Fibroblast of skin of right quadriceps (primary cell): ENCODE measurements at regions not wholly inside any gene's neighbourhood (a gene's known extent, or its start where the extent isn't known, plus 50 kb on each side); places are given as distances from the start of the nearest gene placed in this dataset.
A peak's percentile ranks its signal among the peaks of the same experiment; 100 is the strongest.
"Not testable (repeated sequence)": the region's sequence is repeated elsewhere in the genome, so short reads cannot be mapped to it uniquely, and the experiment has no call there.

ENCODE experiments used
- DNase-seq: peaks from one replicate; pipeline ENCODE4 v3.0.0-alpha.2; 2013

DNA sequence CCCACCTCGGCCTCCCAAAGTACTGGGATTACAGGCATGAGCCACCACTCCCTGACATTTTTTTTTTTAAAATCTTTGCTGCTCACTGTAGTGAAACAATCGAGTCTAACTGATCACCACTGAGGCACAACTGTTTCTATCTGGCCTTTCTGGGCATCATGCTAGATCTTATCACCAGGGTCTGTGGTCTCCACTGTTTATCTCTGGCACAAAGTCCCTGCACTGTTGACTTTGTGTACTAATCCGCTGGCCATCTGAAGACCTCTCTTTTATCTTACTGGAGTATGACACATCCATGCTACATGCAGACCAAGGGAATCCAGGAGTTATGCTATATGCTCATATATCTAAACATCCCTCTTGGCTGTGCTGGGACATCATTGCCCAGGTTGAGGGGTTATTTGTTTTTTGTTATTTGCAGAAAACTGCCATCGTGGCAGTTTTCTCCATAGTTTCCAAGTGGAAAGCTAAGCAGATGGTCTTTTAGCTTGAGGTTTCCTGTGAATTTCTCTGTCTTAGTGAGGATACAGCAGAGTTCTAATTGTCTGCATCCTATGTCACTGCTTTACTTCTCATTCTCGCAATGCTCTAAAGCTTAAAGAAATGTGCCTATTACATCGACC, 456.9 kb downstream of the CCER1 start:
- DNase-seq, result no peak

DNA sequence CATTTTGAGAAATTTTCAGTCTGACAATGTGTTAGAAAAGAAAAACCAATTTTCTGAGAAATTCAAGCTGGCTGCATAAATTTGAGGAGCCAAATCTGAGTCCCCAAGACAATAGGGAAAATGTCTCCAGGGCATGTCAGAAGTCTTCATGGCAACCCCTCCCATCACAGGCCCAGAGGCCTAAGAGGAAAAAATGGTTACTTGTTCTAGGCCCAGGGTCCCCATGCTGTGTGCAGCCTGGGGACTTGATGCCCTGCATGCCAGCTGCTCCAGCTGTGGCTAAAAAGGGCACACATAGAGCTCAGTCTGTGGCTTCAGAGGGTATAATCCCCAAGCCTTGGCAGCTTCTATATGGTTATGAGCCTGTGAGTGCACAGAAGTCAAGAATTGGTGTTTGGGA, 464.6 kb downstream of the CCER1 start:
- DNase-seq, result no peak

DNA sequence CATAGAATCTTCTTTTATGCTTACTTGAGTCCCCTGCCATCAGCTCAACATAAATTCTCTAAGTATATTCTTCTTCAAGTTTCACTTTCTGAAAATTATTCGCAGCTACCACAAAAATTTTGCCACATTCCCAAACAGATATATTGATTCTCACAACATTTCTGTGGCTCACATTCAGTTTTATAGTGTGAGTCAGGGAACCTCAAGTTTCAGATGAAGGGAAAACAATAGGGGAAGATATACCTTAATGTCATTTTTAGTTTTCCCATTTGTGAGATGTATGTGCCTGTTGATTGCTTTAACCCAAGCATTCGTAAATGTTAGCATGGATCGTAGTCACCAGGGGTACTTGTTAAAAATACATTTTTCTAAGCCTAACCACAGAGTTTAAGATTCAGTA, 465.8 kb downstream of the CCER1 start:
- peak; percentile 26 for DNase-seq

DNA sequence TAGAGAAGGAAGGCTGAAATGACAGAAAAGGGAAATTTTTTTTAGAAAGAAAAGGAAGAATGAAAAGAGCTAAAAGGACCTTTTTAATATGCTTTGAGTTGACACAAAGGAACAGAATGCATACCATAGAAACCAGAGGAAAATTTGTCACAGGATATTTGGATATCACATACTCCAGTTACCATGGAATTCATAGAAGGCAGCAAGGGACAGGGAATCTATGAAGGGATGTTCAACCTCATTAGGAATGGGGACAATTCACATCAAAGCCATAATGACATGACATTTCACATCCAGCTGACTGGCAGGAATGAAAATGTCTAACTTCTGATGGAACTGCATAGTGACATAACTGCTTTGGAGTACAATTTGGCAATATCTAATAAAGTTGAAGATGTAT, 469.4 kb downstream of the CCER1 start:
- DNase-seq, result no peak

DNA sequence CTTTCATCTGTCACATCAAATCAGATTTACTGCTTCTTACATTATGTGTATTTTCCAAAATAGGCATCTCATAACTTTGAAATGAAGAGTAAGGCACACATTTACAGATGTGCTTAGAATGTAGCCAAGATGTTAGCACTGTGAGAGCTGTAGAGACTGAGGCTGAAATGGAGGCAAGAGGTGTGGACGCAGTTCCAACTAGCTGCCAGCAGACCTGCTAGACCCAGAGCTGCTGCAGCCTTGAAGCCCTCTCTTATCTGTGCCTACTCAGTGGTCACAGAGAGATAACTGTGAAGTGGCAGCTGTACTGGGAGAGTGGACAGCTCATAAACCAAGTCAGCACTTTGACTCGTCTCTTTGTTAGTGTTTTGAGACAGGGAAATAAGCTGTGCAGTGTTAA, 470.9 kb downstream of the CCER1 start:
- DNase-seq, result no peak

DNA sequence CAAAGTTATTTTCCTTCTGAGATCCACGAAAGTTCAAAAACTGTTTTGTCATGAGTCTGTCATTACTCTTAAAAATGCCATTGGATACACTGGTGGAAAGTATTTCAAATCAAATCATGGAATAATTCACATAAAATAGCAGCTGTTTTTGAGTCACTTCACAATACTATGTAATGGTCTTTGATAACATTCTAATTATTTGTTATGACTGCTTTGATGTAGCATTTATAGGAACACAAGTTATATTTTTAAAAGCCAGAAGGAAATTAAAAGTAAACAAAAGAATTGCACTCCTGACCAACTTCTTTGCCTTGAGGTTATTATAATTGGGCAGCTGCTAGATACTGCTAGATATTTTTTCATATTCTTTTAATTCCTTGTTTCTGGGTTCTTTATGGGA, 473.2 kb downstream of the CCER1 start:
- no peak for DNase-seq

DNA sequence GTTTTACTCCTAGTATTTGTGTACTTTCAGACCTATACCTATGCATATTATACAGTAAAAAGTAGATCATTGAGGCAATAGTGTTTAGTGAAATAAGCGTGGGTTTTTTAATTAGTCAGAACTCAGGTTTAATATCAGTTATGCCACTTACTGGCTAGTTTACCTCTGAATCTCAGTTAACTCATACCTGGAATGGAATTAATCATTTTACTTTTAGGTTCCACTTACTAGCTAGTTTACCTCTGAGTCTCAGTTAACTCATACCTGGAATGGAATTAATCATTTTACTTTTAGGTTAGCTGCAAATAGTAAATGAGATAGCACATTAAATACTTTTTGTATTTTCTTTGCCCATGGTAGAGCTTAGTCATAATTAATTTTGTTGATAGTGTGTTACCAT, 475.7 kb downstream of the CCER1 start:
- DNase-seq, result no peak

DNA sequence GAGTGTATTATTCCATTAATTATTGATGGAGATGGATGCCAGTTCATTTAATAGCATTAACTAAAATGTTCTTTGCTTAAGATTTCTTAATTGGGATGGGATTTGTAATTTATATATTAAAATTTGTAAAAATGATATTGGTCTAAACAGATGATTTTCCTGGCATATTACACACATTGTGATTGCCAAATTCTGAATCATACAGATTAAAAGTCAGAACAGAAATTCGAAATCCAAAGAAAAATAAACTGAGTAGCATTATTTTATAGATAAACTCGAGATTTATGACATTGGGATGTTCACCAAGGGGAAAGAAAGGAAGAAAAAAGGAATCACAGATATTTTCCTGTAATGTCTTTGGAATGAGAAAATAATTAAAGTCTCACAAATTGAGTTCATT, 481.1 kb downstream of the CCER1 start:
- DNase-seq, result no peak

DNA sequence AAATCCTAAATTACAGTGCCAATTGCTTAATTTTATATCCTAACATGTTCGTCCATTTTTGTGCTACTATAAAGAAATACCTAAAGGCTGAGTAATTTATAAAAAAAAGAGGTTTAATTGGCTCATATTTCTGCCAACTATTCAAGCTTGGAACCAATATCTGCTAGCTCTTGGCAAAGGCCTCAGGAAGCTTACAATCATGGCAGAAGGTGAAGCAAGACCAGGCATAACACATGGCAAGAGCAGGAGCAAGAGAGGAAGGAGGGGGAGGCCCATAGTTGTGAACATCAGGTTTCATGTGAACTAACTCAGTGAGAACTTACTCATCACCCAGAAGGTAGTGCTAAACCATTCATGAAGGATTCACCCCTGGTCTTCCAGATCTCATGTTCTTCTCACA, 494.3 kb downstream of the CCER1 start:
- DNase-seq, result peak; percentile 4

DNA sequence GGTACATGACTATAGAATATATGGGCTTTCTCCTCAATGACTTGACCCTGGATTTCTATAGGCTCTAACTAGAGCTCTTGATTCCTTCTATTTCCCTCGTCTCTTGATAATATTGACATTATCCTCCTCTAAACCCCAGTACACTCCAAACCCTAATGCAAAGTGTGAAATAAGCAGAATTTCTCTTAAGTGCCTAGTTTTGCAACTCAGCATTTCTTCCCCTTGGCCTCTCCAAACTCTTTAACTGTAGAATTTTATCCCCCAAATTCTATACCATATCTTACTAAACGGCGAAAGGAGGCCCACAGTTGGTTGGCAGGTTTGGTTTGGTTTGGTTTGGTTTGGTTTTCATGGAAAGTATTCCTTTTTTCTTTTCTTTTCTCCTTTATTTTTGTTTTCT, 498.7 kb downstream of the CCER1 start:
- no peak for DNase-seq

DNA sequence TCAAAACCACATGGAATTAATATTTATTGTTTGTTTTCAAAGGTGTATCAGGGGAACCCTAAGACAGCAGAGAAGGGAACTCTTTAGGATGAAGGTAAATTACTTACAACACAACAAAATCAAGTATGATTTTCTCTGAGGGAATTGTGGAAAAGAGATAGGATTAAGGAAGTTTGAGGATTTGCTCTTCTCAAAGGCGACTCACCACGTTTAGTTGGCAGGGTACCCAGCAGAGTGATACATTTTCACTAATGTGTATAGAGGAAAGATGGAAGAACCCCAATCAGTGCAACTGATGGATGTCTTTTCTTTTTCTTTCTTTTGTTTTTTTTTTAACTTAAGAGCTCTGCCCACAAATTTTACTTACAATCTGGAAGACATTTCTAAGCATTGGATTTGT, 499.2 kb downstream of the CCER1 start:
- DNase-seq, result peak; percentile 3

DNA sequence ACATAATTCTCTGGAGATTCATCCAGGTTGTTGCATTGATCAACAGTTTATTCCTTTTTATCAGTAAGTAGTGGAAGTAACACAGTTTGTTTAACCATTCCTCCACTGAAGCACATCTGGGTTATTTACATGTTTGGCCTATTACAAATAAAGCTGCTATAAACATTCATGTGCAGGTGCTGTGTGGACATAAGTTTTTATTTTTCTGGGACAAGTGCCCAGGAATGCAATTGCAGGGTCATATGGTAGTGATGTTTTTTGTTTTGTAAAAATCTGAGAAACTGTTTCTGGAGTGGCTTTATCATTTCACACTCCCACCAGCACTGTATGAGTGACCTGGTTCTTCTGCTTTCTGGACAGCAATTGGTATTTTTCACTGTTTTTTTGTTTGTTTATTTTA, 505.4 kb downstream of the CCER1 start:
- DNase-seq, result no peak

DNA sequence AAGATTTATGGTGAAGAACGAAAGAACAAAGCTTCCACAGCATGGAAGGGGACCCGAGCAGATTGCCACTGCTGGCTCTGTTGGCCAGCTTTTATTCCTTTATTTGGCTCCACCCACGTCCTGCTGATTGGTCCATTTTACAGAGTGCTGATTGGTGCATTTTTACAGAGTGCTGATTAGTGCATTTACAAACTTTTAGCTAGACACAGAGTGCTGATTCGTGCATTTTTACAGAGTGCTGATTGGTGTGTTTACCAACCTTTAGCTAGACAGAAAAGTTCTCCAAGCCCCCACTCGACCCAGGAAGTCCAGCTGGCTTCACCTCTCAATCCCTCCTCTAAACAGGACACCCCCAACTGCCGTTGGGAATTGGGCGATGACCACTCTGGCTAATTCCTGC, 511.5 kb downstream of the CCER1 start:
- not testable (repeated sequence) for DNase-seq

DNA sequence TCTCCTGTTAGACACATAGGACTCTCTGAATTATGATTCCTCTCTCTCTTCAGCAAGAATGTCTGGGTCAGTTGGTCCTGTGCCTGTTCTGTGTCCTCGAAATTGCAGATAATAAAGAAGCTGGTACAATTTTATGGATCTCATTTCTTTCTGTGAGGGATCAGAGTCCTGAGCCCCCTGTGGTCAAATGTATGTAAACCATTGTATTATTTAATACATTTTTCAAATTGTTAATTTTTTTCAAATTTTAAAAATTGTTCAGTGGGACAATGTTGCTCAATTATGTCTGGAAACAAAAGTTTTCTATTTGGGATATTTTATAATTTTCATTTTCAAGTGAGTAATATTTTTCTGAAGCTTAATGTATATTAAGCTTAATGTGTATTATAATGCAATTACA, 513.5 kb downstream of the CCER1 start:
- DNase-seq, result no peak

DNA sequence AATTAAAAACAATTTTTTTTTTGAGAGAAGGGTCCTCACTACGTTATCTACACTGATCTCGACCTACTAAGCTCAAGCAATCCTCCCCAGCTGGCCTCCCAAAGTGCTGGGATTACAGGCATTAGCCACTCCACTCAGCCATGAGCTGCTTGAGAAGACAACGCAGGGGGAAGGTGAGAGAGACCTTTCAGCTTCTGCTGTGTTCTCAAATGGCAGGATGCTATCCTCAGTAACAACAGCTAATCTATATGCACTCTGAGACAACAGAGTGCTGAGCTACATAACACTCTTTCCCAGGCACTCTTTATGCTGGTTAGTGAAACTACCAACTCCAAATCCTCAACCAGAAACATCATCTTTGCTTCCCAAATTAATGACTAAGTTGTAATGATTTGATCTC, 526.1 kb downstream of the CCER1 start:
- no peak for DNase-seq

DNA sequence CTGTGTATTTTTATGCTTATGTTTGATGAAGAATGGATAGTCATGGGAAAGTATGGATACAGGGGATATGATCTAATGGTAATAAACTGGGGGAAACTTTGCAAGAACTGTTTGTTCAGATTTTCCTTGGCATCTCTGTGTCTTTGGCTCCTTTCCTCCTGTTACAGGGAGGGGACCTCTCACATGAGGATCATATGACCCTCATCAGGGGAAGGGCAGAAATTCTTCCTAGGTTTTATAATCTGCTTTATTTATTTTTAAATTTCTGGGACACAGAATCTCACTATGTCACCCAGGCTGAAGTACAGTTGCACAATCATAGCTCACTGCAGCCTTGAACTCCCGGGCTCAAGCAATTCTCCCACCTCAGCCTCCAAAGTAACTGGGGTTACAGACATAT, 526.5 kb downstream of the CCER1 start:
- DNase-seq, result no peak

DNA sequence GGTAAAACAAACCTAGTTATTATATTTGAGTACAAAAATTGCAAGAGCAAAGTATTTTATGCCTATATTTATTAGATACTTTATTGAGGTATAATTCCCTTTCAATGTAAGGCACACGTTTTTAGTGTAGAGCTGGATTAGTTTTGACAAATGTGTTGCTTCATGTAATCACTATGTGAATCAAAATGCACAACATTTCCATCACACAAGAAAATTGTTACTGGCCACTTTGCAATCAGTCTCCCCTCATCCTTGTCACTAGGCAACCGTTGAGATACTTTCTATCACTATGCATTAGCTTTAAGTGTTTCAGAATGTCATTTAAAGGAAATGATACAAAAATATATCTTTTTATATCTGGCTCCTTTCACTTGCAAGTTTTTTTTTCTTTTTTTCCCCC, 531.0 kb downstream of the CCER1 start:
- no peak for DNase-seq

DNA sequence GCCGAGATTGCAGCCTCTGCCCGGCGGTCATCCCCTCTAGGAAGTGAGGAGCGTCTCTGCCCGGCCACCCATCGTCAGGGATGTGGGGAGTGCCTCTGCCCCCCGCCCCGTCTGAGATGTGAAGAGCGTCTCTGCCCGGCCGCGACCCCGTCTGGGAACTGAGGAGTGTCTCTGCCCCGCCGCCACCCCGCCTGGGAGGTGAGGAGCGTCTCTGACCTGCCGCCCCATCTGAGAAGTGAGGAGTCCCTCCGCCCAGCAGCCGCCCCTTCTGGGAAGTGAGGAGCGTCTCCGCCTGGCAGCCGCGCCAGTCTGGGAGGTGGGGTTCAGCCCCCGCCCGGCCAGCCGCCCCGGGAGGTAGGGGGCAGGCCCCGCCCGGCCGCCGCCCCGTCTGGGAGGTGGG, 544.0 kb downstream of the CCER1 start:
- DNase-seq, result no peak

DNA sequence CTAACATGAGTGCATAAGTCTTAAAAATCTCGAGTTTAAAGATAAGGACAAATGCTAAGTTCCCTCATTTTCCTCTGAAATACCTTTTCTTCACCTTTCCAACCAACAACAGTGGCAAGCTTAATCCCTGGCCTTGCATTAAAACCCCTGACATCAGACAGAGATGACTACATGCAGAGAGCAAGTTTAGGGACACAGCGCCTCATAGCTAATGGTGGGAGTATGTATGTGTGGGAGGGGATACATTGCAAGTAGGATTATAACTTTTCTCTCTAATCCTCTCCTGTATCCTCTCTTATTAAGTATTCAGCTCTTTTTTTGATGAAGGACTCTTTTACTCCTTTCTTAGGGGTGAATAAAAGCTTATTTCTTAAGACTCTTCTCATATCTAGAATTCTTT, 547.1 kb downstream of the CCER1 start:
- no peak for DNase-seq

DNA sequence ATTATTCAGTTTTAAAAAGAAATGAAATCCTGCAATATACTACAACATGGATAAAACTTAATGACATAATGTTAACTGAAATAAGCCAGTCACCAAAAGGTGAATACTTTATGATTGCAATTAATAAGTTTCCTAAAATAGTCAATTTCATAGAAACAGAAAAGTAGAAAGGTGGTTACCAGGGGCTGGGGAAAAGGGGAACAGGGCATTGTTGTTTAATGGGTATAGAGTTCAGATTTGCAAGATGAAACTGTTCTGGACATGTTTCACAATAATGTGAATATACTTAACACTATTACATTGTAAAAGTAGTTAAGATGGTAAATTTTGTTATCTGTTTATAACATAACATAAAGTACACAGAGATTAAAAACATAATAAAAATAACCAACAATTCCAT, 550.9 kb downstream of the CCER1 start:
- no peak for DNase-seq

DNA sequence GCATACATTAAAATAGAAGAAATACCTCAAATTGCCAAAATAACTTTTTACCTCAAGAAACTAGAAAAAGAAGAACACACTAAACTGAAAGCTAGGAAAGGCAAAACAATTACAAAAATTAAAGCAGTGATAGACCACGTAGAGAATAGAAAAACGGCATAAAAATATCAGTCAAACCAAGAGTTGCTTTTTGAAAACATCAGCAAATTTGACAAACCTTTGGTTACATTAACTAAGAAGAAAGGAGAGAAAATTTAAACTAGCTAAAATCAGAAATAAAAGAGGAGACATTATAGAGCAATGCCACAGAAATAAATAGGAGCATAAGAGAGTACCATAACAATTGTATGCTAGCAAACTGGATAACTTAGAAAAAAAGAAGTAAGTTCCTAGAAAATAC, 553.8 kb downstream of the CCER1 start:
- no peak for DNase-seq

DNA sequence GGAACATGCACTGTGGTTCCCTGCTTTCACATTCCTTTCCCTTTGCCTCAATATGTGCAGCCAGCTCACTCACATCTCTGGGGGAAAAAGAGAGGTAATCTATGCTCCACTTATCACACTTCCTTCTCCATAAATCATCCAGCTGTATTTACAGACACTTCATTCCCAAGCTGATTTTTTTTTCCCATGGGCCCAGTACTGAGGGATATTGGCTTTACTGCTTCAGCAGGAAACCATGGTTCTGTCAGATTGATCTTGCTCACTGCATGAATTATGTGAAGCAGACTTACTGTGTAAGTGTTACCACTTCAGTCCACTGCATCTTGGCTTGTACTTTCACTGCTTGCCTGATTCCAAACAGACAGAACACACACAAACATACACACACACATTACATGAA, 555.6 kb downstream of the CCER1 start:
- DNase-seq, result peak; percentile 25

DNA sequence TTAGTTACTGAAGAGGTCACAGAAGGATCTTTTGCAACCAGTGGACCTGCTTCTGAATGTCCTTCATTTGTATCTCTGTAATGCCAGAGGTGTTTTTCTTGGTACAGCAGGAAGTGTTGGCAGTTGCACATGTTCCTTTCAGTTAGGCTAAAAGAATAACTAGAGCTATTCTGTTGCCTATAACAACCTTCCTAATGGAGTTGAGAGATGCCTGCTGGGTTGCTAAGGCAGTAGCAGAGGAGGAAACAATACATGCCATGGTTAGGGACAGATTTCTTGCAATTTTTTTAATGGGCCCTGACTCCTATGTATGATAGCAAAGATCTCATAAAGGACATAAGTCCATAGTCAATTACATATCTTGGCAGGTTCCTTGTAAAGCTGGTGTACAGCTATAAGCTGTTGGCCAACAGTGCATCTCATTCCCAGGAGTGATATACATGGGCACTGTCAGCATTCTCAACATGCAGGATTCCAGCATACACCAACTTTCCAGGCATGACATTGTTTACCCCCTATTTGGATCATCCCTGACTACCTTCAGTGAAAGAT, 556.6 kb downstream of the CCER1 start:
- no peak for DNase-seq

DNA sequence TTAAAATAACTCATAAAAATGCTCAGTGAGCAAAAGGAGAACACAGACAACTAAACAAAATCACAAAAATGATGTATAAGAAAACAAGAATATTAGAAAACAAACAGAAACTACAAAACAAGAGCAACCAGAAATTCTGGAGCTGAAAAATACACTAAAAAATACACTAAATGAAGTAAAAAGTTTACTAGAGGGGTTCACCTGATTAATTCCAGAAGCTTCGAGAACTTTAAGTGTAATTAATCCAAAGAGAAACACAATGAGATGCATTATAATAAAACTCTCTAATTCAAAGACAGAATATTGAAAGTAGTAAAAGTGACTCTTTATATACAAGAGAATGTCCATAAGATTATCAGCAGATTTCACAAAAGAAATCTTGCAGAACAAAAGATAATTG, 558.4 kb downstream of the CCER1 start:
- DNase-seq, result no peak

DNA sequence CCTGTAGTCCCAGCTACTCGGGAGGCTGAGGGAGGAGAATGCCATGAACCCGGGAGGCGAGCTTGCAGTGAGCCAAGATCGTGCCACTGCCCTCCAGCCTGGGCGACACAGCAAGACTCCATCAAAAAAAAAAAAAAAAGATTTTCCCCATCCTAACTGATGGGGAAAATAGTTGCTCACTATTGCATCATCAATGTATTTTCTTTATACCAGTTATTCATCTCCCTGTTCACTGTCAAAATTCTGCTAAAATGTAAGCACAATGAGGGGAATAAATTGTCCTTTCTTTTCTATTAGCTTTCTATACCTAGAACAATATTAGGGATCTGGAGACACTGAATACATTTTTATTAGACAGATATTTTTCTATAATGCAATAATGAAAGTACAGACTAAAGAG, 561.3 kb downstream of the CCER1 start:
- no peak for DNase-seq

DNA sequence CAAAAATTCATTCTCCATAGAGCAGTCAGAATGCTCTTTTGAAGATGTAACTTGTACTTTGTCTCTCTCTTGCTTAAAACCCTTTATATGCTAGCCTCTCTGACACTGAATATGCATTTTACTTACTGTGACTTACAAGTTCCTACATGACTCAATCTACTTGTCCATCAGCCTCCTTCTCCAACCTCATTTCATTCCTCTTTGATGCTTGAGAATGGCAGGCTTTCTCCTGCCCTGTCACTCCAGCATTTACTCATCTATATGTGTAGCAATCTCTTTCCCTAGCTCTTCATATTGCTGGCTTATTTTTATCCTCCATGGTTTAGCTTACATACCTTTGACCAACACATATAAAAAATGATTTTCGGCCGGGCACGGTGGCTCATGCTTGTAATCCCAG, 561.9 kb downstream of the CCER1 start:
- DNase-seq, result no peak
